PC-9 (cell line): ENCODE measurements at regions not wholly inside any gene's neighbourhood (a gene's known extent, or its start where the extent isn't known, plus 50 kb on each side); places are given as distances from the start of the nearest gene placed in this dataset.

ENCODE experiments used
- BruUV-seq: library from RNA; stranded (reverse); fragments of 400-500 nt; replicated peaks from 2 replicates; lab custom pipeline; 2021; lab: Mats Ljungman, UMichigan
- CTCF ChIA-PET: fragments of 300-600 bp; sonication (Branson Sonifier 250); formaldehyde crosslinking; loops from one replicate; lab custom pipeline; 2022; ENCODE audit warnings: antibody characterized with exemption; lab: Charles Lee
- POLR2A ChIA-PET: fragments of 300-600 bp; sonication (Branson Sonifier 250); formaldehyde crosslinking; loops from one replicate; lab custom pipeline; 2022; ENCODE audit warnings: antibody characterized with exemption; ENCODE audit not compliant: unreplicated experiment; lab: Charles Lee
- DNase-seq, 2 experiments: peaks; one replicate each; pipeline versions ENCODE4 v3.0.0 to v3.0.0-alpha.2; 2015 to 2022; ENCODE audit warnings: mixed read lengths in 1 of 2
- H2AFZ ChIP-seq: fragments of 200-600 bp; sonication (generic); 2 replicates; pipeline ENCODE4 v1.8.1; 2017; ENCODE audit warnings: antibody characterized with exemption
- H3F3A ChIP-seq: fragments of 200-600 bp; sonication (generic); 2 replicates; pipeline ENCODE4 v1.8.1; 2017; ENCODE audit warnings: antibody characterized with exemption, mild to moderate bottlenecking, low read depth; ENCODE audit not compliant: insufficient read depth
- H3K27ac ChIP-seq: fragments of 200-600 bp; sonication (generic); 2 replicates; pipeline ENCODE4 v1.6.1; 2016; ENCODE audit warnings: mixed run types
- H3K27me3 ChIP-seq: fragments of 200-600 bp; sonication (generic); 2 replicates; pipeline ENCODE4 v1.6.1; 2016; ENCODE audit warnings: low read depth, mixed run types; ENCODE audit not compliant: insufficient read depth
- H3K36me3 ChIP-seq: fragments of 200-600 bp; sonication (generic); 2 replicates; pipeline ENCODE4 v1.6.1; 2016; ENCODE audit warnings: low read depth, mixed run types
- H3K4me1 ChIP-seq: fragments of 200-600 bp; sonication (generic); replicated peaks from 2 replicates; pipeline ENCODE4 v1.6.1; 2016; ENCODE audit warnings: mixed run types; ENCODE audit not compliant: insufficient read depth
- H3K4me2 ChIP-seq: fragments of 200-600 bp; sonication (generic); 2 replicates; pipeline ENCODE4 v1.6.1; 2017; ENCODE audit warnings: mixed run types
- H3K4me3 ChIP-seq: fragments of 200-600 bp; sonication (generic); 2 replicates; pipeline ENCODE4 v1.6.1; 2016; ENCODE audit warnings: mixed run types
- H3K79me2 ChIP-seq: fragments of 200-600 bp; sonication (generic); 2 replicates; pipeline ENCODE4 v1.6.1; 2017; ENCODE audit warnings: low read depth, mixed run types
- H3K9me2 ChIP-seq: fragments of 200-600 bp; sonication (generic); 2 replicates; pipeline ENCODE4 v1.8.1; 2017; ENCODE audit warnings: mild to moderate bottlenecking; ENCODE audit not compliant: insufficient read depth
- H3K9me3 ChIP-seq: fragments of 200-600 bp; sonication (generic); 2 replicates; pipeline ENCODE4 v1.8.1; 2016; ENCODE audit warnings: low read depth; ENCODE audit not compliant: insufficient read depth
- H4K20me1 ChIP-seq: fragments of 200-600 bp; sonication (generic); 2 replicates; pipeline ENCODE4 v1.8.1; 2017; ENCODE audit not compliant: insufficient read depth
- EZH2 ChIP-seq: fragments of 200-600 bp; sonication (generic); IDR thresholded peaks from 2 replicates; pipeline ENCODE4 v1.8.0; 2017; ENCODE audit warnings: antibody characterized with exemption, low read depth
- intact Hi-C: fragments of 100-400 bp; cut with micrococcal nuclease; formaldehyde crosslinking; loops from one replicate; pipeline ENCODE4 v1.10.0; 2022; ENCODE audit not compliant: unreplicated experiment
- TF ChIP-seq, protein P1 (sequence below): fragments of 200-600 bp; sonication (generic); conservative IDR thresholded peaks from 2 replicates; pipeline ENCODE4 v1.6.1; 2017; ENCODE audit warnings: mixed run types, antibody characterized with exemption, mild to moderate bottlenecking, moderate library complexity

DNA sequence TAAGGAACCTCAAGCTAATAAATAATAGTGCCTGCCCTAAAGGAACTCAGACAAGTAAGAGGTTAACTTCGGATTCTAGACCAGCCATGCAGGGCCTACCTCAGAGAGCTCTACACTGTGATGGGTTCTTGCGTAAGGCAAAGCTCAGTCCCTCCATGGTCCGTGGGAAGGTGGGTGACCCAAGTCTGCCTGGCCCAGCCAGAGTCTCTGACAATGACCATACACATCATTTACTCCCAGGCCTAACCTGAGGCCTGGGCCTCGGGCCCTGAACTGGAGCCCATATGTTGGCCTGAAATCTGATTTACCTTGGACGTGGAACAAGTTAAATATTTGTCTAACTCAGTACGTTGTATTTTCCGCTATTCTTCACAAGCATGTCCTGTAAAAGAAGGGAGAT is 55.1 kb downstream of the TMEM174 start:
- H3K4me3 ChIP-seq, result no peak overlapping the region
- H3K79me2 ChIP-seq, result no peaks in the 10 kb centered on the region
- intact Hi-C loops, result loop anchor here (2.0 kb wide), 1 partner anchor 53 kb away; no protein-coding TSS in a partner anchor
- H3K9me3 ChIP-seq, result no peaks in the 10 kb centered on the region
- H3K27me3 ChIP-seq, result no peaks in the 10 kb centered on the region
- no peaks in the 10 kb centered on the region for H3K36me3 ChIP-seq
- TF ChIP-seq EZH2, result no peak
- TF ChIP-seq, protein P1, sequence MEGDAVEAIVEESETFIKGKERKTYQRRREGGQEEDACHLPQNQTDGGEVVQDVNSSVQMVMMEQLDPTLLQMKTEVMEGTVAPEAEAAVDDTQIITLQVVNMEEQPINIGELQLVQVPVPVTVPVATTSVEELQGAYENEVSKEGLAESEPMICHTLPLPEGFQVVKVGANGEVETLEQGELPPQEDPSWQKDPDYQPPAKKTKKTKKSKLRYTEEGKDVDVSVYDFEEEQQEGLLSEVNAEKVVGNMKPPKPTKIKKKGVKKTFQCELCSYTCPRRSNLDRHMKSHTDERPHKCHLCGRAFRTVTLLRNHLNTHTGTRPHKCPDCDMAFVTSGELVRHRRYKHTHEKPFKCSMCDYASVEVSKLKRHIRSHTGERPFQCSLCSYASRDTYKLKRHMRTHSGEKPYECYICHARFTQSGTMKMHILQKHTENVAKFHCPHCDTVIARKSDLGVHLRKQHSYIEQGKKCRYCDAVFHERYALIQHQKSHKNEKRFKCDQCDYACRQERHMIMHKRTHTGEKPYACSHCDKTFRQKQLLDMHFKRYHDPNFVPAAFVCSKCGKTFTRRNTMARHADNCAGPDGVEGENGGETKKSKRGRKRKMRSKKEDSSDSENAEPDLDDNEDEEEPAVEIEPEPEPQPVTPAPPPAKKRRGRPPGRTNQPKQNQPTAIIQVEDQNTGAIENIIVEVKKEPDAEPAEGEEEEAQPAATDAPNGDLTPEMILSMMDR, result no peak
- H3K4me1 ChIP-seq, result peaks cover 15% of the 10 kb centered on the region
- H3K27ac ChIP-seq, result no peak overlapping the region
- ChIA-PET CTCF (no interaction called here), POLR2A (interaction anchor here (0.6 kb wide), 1 partner anchor 1162 kb away, joined by 15 read pairs; no protein-coding TSS in a partner anchor)
- H3K4me2 ChIP-seq, result no peak overlapping the region
- no peaks in the 10 kb centered on the region for H3K9me2 ChIP-seq
- DNase-seq, result no peak
- no peaks in the 10 kb centered on the region for H4K20me1 ChIP-seq
- H2AFZ ChIP-seq, result no peak overlapping the region
- peaks cover 8% of the 10 kb centered on the region; the same call in 1 of the 2 replicates for H3F3A ChIP-seq
- no TSS peak for BruUV-seq
